ENCODE measurements at regions not wholly inside any gene's neighbourhood (a gene's known extent, or its start where the extent isn't known, plus 50 kb on each side); places are given as distances from the start of the nearest gene placed in this dataset.

DNA sequence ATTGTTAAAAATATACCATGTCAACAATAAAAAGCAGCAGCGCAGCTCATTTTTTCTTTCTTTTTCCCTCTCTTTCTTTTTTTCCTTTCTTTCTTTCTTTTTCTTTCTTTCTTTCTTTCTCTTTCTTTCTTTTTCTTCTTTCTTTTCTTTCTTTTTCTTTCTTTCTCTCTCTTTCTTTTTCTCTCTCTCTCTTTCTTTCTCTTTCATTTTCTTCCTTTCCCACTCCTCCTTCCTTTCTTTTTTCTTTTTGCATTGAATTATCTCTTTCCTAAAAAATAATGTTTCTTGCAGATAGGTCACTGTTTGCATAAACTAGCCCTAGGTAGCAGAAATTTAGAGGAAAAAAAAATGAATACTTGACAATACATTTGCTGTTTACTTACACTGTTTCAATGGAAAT, 755.1 kb upstream of the COBL start:
- H3K27ac ChIP-seq (ENCODE audit: low read depth, low read length), result no peak overlapping the region
- H3K36me3 ChIP-seq (ENCODE audit: insufficient read depth, low read length), result no peaks in the 10 kb centered on the region
- 0% methylated on average over 1 of the region's 1 CpG for WGBS
- H3K4me1 ChIP-seq (ENCODE audit: insufficient read depth, low read length), result 0 out of 2 replicates have a peak, but pooled peaks cover 3% of the 10 kb centered on the region
- no peak overlapping the region for H3K9ac ChIP-seq (ENCODE audit: low read depth, low read length)
- H3K9me3 ChIP-seq (ENCODE audit: insufficient read depth, low read depth, low read length), result no peaks in the 10 kb centered on the region
- no peaks in the 10 kb centered on the region for H3K27me3 ChIP-seq (ENCODE audit: insufficient read depth, low read length)
- H3K4me3 ChIP-seq (ENCODE audit: low read length), result no peak overlapping the region

DNA sequence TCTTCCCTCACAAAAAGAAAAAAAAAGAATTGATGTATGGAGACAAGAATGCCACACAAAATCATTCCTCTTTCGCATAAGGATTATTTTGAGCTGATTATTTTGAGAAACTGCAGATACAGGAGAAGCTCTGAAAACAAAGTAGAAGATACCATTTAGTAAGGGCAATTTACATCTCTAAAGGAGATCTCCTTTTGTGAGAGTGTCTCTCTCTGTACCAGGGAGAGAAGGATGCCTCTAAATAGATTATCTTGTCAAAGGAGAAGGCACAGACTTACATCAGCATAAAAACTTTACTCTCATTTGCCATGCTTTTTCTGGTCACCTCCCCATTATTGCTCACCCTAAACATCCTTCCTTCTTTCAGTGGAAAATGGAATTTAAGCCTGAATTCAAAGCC, 747.9 kb upstream of the COBL start:
- Histone ChIP-seq H3K4me3 (ENCODE audit: low read length) (no peak overlapping the region), H3K9me3 (ENCODE audit: insufficient read depth, low read depth, low read length) (no peaks in the 10 kb centered on the region), H3K27me3 (ENCODE audit: insufficient read depth, low read length) (no peaks in the 10 kb centered on the region), H3K27ac (ENCODE audit: low read depth, low read length) (peak overlapping the region; percentile 9; the same call in 1 of the 2 replicates), H3K36me3 (ENCODE audit: insufficient read depth, low read length) (no peaks in the 10 kb centered on the region), H3K4me1 (ENCODE audit: insufficient read depth, low read length) (peaks cover 46% of the 10 kb centered on the region), H3K9ac (ENCODE audit: low read depth, low read length) (no peak overlapping the region)
- WGBS, result no CpG with 5 or more reads among the region's 1 CpG

DNA sequence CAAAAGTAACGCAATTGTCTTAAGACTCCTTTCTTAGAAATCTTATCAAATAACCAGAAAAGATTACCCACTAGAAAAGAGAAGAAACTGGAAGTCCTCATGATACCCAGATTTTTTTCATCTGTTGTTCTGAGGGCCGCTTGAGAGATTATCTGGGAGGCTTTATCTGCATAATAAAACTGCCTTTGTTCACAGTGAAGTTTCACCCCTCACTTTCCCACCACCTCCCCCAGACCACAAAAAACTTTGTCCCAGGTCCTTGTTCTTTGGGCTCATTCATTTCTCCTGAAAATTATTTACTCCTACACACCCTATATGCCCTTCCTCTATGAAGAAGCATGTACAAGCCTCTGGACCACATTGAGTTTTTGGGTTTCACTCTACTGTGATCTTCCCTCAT, 745.1 kb upstream of the COBL start:
- Histone ChIP-seq H3K27me3 (ENCODE audit: insufficient read depth, low read length) (no peaks in the 10 kb centered on the region), H3K4me3 (ENCODE audit: low read length) (peak overlapping the region; percentile 5; the same call in 1 of the 2 replicates), H3K36me3 (ENCODE audit: insufficient read depth, low read length) (no peaks in the 10 kb centered on the region), H3K9me3 (ENCODE audit: insufficient read depth, low read depth, low read length) (no peaks in the 10 kb centered on the region), H3K4me1 (ENCODE audit: insufficient read depth, low read length) (peaks cover 46% of the 10 kb centered on the region), H3K9ac (ENCODE audit: low read depth, low read length) (no peak overlapping the region), H3K27ac (ENCODE audit: low read depth, low read length) (peak overlapping the region; percentile 60; the same call in 1 of the 2 replicates)
- 43% methylated on average over 2 of the region's 2 CpGs for WGBS

DNA sequence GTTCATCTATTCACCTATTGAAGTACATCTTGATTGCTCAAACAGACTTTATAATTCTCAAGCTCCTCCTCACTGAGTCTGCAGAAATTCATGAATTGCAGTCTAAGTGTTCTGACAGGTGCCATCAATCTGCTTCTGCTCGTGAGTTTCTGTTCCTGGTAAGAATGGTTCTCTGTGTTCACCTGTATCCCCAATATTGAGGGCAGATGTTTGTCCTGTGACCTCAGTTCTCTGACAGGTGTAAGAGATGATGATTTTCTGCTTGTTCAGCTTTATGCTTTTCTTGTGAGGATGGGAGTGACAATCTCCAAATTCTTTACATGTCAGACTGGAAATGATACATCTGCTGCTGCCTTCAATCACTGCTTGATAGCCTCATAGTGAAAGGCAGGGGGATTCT, 736.9 kb upstream of the COBL start:
- WGBS, result 0% methylated on average over 1 of the region's 1 CpG
- Histone ChIP-seq H3K4me1 (ENCODE audit: insufficient read depth, low read length) (0 out of 2 replicates have a peak, but pooled peaks cover 3% of the 10 kb centered on the region), H3K27me3 (ENCODE audit: insufficient read depth, low read length) (no peaks in the 10 kb centered on the region), H3K4me3 (ENCODE audit: low read length) (no peak overlapping the region), H3K9ac (ENCODE audit: low read depth, low read length) (no peak overlapping the region), H3K9me3 (ENCODE audit: insufficient read depth, low read depth, low read length) (no peaks in the 10 kb centered on the region), H3K27ac (ENCODE audit: low read depth, low read length) (no peak overlapping the region), H3K36me3 (ENCODE audit: insufficient read depth, low read length) (no peaks in the 10 kb centered on the region)

DNA sequence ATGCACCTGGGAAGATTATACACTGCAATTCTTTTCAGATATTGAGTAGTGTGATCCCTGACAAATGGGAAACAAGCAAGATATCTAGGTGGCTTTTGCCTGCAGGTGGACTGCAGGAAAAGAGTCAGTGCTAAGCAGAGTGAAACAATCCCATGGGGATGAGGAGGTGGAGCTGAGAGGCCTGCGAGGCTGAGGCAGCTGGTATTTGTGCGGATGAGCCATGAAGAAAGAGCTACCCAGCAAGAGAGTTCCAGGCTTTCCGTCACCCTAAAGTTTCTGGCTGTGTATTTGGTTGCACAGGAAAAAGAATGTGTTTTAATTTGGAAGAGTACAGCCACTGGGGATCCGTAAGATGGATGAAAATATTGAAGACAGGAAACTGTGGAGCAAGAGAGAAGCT, 714.1 kb upstream of the COBL start:
- Histone ChIP-seq H3K4me3 (ENCODE audit: low read length) (no peak overlapping the region), H3K4me1 (ENCODE audit: insufficient read depth, low read length) (no peaks in the 10 kb centered on the region), H3K9me3 (ENCODE audit: insufficient read depth, low read depth, low read length) (no peaks in the 10 kb centered on the region; the same call in 1 of the 2 replicates), H3K27ac (ENCODE audit: low read depth, low read length) (no peak overlapping the region), H3K36me3 (ENCODE audit: insufficient read depth, low read length) (no peaks in the 10 kb centered on the region), H3K9ac (ENCODE audit: low read depth, low read length) (no peak overlapping the region), H3K27me3 (ENCODE audit: insufficient read depth, low read length) (no peaks in the 10 kb centered on the region)
- 61% methylated on average over 4 of the region's 4 CpGs for WGBS

DNA sequence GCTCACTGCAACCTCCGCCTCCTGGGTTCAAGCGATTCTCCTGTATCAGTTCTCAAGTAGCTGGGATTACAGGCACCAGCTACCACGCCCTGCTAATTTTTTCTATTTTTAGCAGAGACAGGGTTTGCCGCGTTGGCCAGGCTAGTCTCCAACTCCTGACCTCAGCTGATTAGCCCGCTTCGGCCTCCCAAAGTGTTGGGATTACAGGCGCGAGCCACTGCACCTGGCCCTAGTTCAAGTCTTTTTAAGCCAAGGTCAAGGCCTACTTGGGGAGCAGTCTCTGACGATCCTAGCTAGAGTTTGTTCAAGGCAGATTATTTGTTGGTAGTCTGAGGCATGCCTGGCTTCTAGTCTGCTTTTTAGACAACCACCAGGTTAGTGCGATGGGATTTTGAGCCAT, 709.5 kb upstream of the COBL start:
- Histone ChIP-seq H3K4me1 (ENCODE audit: insufficient read depth, low read length) (no peaks in the 10 kb centered on the region), H3K4me3 (ENCODE audit: low read length) (no peak overlapping the region), H3K36me3 (ENCODE audit: insufficient read depth, low read length) (no peaks in the 10 kb centered on the region), H3K27ac (ENCODE audit: low read depth, low read length) (no peak overlapping the region), H3K27me3 (ENCODE audit: insufficient read depth, low read length) (no peaks in the 10 kb centered on the region), H3K9ac (ENCODE audit: low read depth, low read length) (no peak overlapping the region), H3K9me3 (ENCODE audit: insufficient read depth, low read depth, low read length) (no peaks in the 10 kb centered on the region)
- WGBS, result 88% methylated on average over 11 of the region's 11 CpGs

DNA sequence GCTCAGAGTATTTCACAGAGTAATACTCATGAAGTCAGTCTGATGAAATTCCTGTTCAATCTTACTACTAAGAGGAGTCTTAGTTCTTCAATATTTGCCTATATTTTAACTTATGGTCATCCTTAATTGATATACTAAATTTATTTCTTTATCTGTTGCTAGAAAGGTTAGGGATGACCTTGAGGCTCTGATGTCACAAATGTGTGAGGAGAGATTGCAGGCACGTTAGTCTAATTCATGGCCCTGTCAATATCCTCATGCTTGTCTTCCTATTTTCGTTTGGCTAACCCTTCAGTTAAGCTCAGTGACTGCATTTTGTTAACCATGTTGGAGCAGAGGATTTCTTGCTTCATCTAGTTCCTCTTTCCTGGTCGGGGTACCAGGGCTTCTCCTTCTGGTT, 704.7 kb upstream of the COBL start:
- Histone ChIP-seq H3K9ac (ENCODE audit: low read depth, low read length) (no peak overlapping the region), H3K27ac (ENCODE audit: low read depth, low read length) (no peak overlapping the region), H3K4me1 (ENCODE audit: insufficient read depth, low read length) (peaks cover 8% of the 10 kb centered on the region), H3K4me3 (ENCODE audit: low read length) (no peak overlapping the region), H3K36me3 (ENCODE audit: insufficient read depth, low read length) (no peaks in the 10 kb centered on the region), H3K9me3 (ENCODE audit: insufficient read depth, low read depth, low read length) (no peaks in the 10 kb centered on the region), H3K27me3 (ENCODE audit: insufficient read depth, low read length) (no peaks in the 10 kb centered on the region; the same call in 1 of the 2 replicates)
- WGBS, result 93% methylated on average over 3 of the region's 3 CpGs

DNA sequence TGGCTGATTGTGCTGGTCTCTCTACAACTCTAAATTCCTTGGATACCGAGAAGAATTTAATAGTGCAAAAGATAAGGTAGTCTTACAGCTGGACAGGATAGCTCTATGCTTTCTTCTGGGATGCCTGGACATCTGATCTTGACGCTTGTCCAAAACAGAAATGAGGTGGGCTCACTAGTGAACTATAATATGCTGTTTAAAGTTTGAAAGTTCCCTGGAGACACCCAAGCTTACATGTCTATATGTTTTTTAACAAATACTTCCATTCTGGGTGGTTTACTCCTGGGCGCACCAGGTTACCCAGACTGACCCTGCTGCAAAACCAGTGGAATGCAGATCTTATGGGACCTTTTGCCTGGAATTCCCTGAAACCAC, 702.1 kb upstream of the COBL start:
- Histone ChIP-seq H3K4me3 (ENCODE audit: low read length) (no peak overlapping the region), H3K9ac (ENCODE audit: low read depth, low read length) (no peak overlapping the region), H3K4me1 (ENCODE audit: insufficient read depth, low read length) (peaks cover 8% of the 10 kb centered on the region), H3K27me3 (ENCODE audit: insufficient read depth, low read length) (no peaks in the 10 kb centered on the region; the same call in 1 of the 2 replicates), H3K27ac (ENCODE audit: low read depth, low read length) (no peak overlapping the region), H3K36me3 (ENCODE audit: insufficient read depth, low read length) (no peaks in the 10 kb centered on the region), H3K9me3 (ENCODE audit: insufficient read depth, low read depth, low read length) (no peaks in the 10 kb centered on the region)
- 94% methylated on average over 3 of the region's 3 CpGs for WGBS

DNA sequence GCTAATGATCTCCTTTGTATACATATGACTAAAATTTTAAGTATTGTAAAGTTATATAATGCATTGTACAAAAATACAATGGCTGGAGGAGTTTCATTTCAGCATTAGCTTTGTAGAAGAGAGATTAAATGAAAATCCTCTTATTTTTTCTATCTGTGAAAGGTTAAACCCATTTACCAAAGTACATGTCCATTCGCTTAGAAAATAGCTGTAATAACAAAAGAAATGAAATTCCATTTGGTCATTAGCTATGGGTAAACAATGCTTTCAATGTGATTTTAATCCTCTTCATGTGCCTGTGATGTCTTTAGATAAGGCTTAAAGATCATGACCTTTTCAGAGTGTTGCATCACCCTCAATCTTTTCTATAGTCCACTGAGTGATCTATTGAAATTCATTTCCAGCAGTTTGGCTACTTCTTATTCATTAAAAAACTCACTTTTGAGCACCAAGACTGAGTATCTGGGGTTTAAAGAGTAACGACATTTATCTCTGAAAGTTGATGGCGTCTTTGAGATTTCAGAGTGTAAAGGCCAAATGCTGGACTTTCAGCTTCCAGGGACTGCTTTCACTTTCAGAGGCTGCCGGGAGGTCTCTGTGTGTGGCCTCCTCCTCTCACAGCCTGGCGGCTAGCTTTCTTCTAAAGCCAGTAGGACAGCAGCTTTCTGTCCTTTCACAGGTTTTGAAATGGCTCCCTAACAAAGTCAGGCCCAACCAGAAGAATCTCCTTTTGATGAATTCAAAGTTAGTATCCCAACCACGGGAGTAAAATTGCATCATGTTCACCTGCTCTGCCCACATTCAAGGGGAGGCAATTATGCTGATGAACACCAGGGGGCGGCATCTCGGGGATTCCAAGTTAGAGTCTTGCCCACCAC, 701.4 kb upstream of the COBL start:
- peak overlapping the region; percentile 83; the same call in 1 of the 2 replicates for H3K27ac ChIP-seq (ENCODE audit: low read depth, low read length)
- H3K4me3 ChIP-seq (ENCODE audit: low read length), result no peak overlapping the region
- no peaks in the 10 kb centered on the region; the same call in 1 of the 2 replicates for H3K27me3 ChIP-seq (ENCODE audit: insufficient read depth, low read length)
- H3K9ac ChIP-seq (ENCODE audit: low read depth, low read length), result peak overlapping the region; percentile 27; the same call in 1 of the 2 replicates
- 71% methylated on average over 7 of the region's 8 CpGs for WGBS
- peaks cover 8% of the 10 kb centered on the region for H3K4me1 ChIP-seq (ENCODE audit: insufficient read depth, low read length)
- no peaks in the 10 kb centered on the region for H3K36me3 ChIP-seq (ENCODE audit: insufficient read depth, low read length)
- H3K9me3 ChIP-seq (ENCODE audit: insufficient read depth, low read depth, low read length), result no peaks in the 10 kb centered on the region

DNA sequence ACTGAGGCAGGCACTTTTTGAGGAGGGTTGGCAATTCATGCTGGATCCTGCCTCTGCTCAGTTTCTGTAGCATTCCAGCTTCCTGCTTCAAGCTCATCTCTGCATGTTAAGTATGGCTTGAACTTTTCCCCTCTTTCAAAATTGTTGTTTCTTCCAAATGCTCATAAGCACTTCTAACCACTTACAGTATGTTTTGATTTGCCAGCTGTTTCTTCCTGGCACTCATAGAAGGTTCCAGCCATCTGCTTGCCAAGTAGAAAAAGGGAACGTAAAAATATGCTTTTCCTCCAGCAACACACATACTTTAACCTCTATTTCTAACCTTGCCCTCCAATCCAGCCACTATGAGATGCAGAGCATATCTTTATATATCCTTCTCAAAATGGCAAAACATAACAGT, 692.6 kb upstream of the COBL start:
- WGBS, result 92% methylated on average over 1 of the region's 1 CpG
- no peaks in the 10 kb centered on the region for H3K27me3 ChIP-seq (ENCODE audit: insufficient read depth, low read length)
- no peaks in the 10 kb centered on the region for H3K9me3 ChIP-seq (ENCODE audit: insufficient read depth, low read depth, low read length)
- H3K9ac ChIP-seq (ENCODE audit: low read depth, low read length), result no peak overlapping the region
- H3K27ac ChIP-seq (ENCODE audit: low read depth, low read length), result no peak overlapping the region
- H3K4me1 ChIP-seq (ENCODE audit: insufficient read depth, low read length), result no peaks in the 10 kb centered on the region
- no peak overlapping the region for H3K4me3 ChIP-seq (ENCODE audit: low read length)
- no peaks in the 10 kb centered on the region for H3K36me3 ChIP-seq (ENCODE audit: insufficient read depth, low read length)

DNA sequence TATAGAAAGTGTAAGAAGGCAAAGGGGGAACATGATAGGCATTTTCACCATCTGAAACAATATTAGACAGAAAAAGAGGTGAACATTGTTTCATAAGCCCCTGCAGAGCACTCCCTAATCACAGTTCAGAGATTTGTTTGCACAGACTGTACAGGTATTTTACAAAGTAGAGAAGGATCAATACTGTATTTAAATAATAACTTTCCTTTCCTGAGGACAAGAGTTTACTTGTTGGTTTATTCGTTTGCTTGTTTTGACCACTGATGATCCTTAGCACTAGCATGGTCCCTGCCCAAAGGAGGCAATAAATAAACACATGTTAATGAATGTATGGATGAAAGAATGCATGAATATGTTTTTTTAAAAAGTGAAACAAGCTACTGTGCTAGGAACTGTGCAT, 690.1 kb upstream of the COBL start:
- WGBS, result 100% methylated on average over 1 of the region's 1 CpG
- H3K4me3 ChIP-seq (ENCODE audit: low read length), result no peak overlapping the region
- no peaks in the 10 kb centered on the region for H3K27me3 ChIP-seq (ENCODE audit: insufficient read depth, low read length)
- no peaks in the 10 kb centered on the region for H3K9me3 ChIP-seq (ENCODE audit: insufficient read depth, low read depth, low read length)
- H3K27ac ChIP-seq (ENCODE audit: low read depth, low read length), result no peak overlapping the region
- H3K36me3 ChIP-seq (ENCODE audit: insufficient read depth, low read length), result no peaks in the 10 kb centered on the region
- no peaks in the 10 kb centered on the region for H3K4me1 ChIP-seq (ENCODE audit: insufficient read depth, low read length)
- no peak overlapping the region for H3K9ac ChIP-seq (ENCODE audit: low read depth, low read length)

Measured in HUES64 (cell line).